ENCODE measurements at regions not wholly inside any gene's neighbourhood (a gene's known extent, or its start where the extent isn't known, plus 50 kb on each side); places are given as distances from the start of the nearest gene placed in this dataset.
"Not testable (repeated sequence)": the region's sequence is repeated elsewhere in the genome, so short reads cannot be mapped to it uniquely, and the experiment has no call there.

- no peak for DNase-seq
Observed at GRCh38 chr12:91261820-91262676, 79.4 kb upstream of the DCN start.

- no peak for DNase-seq
Observed at GRCh38 chr12:91256411-91256810, 73.8 kb upstream of the DCN start.

- DNase-seq: no peak
Observed at GRCh38 chr12:91252341-91252740, 69.7 kb upstream of the DCN start.

GRCh38 chr12:91250273-91250665 lies 67.7 kb upstream of the DCN start:
- no peak for DNase-seq

- DNase-seq: no peak
Observed at GRCh38 chr12:91249518-91250272, 67.1 kb upstream of the DCN start.

GRCh38 chr12:91249054-91249453 lies 66.4 kb upstream of the DCN start:
- no peak for DNase-seq

GRCh38 chr12:91243177-91243576 lies 60.6 kb upstream of the DCN start:
- not testable (repeated sequence) for DNase-seq

- no peak for DNase-seq
Observed at GRCh38 chr12:91241756-91242155, 59.1 kb upstream of the DCN start.

- DNase-seq: no peak
Observed at GRCh38 chr12:91240386-91241095, 57.9 kb upstream of the DCN start.

GRCh38 chr12:91239481-91239880 lies 56.9 kb upstream of the DCN start:
- DNase-seq: no peak
